Hindlimb muscle (tissue), 1 donor: ENCODE measurements at regions not wholly inside any gene's neighbourhood (a gene's known extent, or its start where the extent isn't known, plus 50 kb on each side); places are given as distances from the start of the nearest gene placed in this dataset.
"Not testable (repeated sequence)": the region's sequence is repeated elsewhere in the genome, so short reads cannot be mapped to it uniquely, and the experiment has no call there.

Source experiments
- DNase-seq: peaks from one replicate; pipeline ENCODE4 v3.0.0-alpha.2; 2013

DNA sequence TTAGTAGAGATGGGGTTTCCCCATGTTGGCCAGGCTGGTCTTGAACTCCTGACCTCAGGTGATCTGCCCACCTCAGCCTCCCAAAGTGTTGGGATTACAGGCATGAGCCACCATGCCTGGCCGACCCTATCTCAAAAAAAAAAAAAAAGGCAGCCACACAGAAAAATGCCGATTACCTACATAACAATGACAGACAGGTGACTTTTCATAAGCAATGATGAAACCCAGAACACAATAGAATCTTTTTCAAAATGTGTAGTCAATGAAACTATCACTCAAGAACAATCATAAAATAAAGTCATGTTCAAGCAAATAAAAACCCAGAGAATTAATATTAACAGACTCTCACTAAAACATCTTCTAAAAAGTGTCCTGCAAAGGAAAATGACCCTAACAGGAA lies 135.6 kb upstream of the MVB12B start:
- not testable (repeated sequence) for DNase-seq

DNA sequence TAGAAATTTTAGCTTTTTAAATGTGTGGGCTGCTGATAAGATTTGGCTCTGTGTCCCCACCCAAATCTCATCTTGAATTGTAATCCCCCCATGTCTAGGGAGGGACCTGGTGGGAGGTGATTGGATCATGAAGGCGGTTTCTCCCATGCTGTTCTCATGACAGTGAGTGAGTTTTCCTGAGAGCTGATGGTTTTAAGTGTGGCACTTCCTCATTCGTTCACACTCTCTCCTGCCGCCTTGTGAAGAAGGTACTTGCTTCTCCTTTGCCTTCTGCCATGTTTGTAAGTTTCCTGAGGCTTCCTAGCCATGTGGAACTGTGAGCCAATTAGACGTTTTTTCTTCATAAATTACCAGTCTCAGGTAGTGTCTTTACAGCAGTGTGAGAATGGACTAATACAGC lies 127.8 kb upstream of the MVB12B start:
- no peak for DNase-seq

DNA sequence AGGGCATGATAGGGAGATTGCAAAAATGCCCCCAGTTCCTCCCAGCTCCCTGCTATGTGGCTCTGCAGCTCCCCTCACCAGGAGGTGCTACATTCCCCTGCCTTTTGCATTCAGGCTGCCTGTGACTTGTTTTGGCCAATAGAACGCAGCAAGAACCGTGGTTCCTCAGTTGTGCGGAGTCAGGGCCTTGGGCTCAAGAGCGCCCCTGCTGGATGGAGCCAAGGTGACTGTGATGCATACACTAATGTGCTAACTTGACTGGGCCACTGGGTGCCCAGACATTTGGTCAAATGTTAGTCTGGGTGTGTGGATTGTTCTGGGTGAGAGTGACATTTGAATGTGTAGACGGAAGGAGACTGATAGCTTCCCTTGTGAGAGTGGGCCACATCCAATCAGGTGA lies 123.3 kb upstream of the MVB12B start:
- no peak for DNase-seq

DNA sequence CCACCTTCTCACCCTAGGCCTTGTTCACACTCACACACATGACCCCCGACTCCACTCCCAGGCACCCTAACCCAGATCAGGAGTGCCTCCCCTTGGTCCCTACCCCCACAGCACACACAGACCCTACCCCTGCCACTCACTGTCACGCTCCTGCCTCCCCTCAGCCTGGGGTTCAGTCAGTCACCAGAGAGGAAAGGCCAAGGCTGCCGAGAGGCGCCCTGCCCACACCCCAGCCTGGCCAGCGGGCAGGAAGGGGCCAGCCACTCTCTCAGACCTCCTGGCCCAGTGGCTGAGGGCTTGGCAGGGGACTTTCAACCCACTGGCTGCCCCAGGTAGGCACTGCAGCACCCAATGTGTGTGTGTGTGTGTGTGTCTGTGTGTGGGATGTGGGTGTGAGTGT lies 122.4 kb upstream of the MVB12B start:
- DNase-seq: no peak

DNA sequence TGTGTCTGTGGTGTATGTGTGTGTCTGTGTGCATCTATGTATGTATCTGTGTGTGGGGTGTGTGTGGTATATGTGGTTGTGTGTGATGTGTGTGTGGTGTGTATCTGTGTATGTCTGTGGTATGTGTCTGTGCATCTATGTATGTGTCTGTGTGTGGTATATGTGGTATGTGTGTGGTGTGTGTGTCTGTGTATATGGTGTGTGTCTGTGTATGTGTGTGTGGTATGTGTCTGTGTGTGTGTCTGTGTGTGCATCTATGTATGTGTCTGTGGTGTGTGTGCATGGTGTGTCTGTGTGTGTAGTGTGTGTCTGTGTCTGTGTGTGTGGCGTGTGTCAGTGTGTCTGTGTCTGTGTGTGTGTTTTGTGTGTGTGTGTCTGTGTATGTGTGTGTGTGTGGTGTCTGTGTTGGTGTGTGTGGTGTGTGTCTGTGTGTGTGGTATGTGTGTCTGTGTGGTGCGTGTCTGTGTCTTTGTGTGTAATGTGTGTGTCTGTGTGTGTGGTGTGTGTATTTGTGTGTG lies 121.9 kb upstream of the MVB12B start:
- no peak for DNase-seq

DNA sequence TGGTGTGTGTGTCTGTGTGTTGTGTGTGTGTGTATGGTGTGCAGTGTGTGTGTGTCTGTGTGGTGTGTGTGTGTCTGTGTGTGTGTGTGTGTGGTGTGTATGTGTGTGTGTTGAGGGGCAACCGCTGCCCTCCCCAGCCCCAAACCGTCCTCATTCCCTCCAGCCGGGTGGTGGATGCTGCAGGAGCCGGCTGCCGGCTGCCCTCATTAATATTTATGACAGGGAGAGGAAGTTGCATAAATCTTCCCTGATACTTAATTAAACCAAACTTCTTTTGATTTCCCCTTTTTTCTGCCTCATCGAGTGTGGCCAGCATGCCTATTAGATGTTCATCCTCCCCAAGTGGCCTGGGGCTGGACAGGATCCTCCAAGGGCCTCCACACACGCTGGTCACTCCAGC lies 121.4 kb upstream of the MVB12B start:
- DNase-seq: no peak

DNA sequence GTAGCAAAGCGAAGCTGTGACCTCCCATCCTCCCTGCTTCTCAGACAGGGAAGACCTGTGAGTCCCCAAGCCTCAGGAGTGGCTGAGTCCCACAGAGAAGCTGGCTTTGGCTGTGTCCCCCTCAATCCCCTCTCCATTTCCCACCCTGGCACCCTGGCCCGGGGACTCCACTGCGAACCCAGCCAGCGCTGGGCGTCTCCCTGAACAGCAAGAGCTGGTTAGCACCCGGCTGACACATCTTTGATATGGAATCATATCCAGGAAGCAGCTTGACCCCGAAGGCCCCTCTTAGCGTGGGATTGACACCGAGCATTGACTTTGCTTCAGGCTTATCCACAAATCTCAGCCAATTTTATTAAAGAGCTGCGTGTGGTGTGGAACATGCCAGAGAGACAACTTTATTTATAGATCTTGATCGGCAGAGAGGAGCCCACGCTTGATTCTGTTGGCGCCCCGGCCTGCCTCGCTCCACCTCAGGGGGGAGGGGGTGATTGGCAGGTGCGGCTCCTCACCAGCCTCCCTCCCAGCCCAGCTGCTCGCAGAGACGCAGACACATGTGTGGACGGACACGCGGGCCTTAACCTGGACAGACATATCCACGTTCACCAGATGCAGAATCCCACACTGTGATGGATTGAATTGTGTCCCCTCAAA lies 120.7 kb upstream of the MVB12B start:
- no peak for DNase-seq

DNA sequence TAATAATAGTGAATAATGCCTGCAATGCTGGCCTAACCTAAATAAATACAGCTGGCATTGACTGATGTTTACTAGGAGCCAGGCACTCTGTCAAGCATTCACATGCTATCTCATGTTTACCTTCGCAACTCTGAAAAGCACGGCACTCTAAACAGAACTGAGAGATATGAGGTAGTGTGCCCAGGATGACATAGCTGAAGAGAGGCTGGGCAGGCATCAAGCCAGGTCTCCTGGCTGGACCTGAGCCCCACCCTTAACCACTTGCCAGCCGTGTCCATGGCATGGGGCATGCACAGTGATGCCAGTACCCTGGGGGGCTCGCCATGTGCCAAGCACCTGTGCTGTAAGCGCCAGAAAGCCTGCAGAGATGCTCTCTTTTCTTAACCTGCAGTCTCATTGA lies 119.4 kb upstream of the MVB12B start:
- no peak for DNase-seq

DNA sequence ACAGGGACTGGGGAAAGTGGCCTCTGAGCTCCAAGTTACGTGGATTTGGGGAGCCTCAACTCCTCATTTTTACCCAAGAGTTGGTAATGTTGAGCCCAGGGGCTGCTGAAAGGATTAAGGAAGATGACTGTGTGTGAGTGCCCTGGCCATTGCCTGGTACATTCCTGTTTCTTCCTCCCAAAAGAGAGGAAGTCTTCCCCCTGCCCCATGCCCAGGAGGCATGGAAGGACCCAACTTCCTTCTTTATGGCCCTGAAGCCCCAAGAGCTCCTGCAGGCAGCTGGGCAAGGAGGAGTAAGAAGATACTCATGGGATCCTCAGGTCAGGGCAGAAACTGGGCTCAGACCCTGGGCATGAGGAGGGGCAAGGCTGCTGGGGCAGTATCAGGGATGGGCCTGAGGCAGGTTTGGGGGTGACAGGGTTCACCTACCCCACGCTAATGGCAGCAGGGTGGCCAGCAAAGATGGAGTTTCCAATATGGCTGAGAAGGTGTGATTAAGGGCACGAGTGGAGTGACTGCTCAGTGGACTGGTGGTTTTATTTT lies 118.3 kb upstream of the MVB12B start:
- DNase-seq: no peak

DNA sequence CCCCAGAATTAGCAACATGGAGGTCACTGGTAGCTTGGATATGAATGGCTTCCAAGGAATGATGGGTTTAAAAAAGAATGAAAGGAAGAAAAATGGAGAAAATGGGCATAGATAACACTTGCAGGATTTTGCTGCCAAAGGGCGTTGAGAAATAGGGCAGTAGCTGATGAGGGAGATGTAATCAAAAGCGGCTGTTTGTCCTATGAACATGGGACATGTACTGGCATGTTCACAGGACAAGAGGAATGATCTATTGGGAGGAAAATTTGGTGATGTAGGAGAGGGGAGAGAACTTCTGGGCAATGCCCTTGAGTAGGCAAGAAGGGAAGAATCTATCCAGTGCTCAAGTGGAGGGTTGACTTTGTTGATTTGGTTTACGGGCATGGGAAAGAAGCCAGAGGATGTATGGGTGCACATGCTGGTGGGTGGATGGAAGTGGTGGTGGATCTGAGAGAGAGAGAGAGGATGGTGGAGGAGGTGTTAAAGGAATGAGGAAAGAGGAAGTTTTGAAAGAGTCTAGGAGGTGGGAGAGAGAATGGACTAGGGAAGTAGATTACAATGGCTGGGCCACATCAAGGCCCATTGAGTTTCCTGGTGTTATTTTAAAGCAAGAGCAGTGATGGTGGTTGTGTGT lies 115.1 kb upstream of the MVB12B start:
- no peak for DNase-seq

DNA sequence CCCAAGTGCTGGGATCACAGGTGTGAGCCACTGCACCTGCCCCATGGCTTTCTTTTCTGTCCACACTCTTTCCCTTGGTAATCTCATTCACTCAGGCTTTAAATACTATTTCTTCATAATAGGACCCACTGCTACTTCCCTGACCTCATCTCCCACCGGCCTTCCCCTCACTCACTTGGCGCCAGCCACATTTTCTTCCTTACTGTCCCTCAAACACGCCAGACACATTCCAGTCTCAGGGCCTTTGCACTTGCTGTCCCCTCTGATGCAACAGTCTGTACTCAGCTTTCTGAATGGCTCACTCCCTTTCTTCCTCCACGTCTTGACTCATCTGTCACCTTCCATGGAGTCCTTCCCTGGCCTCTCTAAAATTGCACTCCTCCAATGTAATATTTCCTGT lies 111.1 kb upstream of the MVB12B start:
- no peak for DNase-seq

DNA sequence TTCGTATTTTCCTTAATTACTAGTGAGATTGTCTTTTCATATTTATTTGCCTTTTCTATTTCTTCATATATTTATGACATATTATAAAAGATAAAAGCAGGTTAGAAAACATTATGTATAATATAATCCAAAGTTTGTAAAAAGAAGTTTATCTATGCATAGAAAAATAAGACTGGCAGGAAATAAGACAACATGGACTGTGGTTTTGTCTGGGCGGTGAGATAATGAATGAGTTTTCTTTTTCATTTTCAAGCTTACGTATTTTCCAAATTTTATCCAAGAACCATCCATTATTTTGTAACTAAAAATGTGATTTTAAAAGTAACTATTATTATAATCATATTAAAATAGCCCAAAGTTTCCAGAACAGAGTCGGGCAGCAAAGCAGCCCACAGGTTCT lies 109.8 kb upstream of the MVB12B start:
- DNase-seq: no peak

DNA sequence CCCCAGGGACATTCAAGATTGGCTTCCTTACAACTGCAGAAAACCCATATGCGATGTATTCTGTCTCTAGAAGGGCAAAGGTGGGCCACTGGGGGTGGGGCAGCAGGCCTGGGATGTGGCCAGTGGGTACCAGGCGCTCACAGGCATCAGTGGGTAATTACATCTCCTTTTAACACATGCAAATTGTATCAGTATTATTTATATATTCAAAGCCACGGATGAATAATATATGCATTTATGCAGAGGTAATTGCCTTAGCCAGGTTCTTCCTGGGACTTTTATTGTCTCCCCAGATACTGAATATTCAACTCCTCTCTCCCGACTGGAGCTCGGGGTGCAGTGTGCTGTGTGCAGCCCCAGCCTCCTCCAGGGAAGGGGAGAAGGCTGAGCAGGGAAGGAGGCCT lies 109.4 kb upstream of the MVB12B start:
- no peak for DNase-seq

DNA sequence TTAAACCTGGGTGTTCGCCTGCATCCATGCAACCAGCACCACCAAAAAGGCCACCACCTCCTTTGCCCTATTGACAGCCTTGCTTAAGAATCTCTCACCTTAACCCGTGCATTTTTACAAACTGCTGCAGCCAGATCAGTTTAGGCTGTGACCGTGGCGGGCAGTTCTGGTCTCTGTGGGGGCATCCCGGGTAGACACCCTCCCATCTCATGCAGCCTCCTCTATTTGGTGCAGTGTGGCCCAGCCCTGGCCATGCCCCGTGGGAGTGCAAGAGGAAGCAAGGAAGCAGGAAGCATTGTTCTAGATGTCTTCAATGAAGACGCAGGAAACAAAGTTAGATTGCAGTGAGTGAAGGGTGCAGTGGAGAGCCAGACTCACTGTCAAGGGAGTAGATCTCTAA lies 108.8 kb upstream of the MVB12B start:
- no peak for DNase-seq

DNA sequence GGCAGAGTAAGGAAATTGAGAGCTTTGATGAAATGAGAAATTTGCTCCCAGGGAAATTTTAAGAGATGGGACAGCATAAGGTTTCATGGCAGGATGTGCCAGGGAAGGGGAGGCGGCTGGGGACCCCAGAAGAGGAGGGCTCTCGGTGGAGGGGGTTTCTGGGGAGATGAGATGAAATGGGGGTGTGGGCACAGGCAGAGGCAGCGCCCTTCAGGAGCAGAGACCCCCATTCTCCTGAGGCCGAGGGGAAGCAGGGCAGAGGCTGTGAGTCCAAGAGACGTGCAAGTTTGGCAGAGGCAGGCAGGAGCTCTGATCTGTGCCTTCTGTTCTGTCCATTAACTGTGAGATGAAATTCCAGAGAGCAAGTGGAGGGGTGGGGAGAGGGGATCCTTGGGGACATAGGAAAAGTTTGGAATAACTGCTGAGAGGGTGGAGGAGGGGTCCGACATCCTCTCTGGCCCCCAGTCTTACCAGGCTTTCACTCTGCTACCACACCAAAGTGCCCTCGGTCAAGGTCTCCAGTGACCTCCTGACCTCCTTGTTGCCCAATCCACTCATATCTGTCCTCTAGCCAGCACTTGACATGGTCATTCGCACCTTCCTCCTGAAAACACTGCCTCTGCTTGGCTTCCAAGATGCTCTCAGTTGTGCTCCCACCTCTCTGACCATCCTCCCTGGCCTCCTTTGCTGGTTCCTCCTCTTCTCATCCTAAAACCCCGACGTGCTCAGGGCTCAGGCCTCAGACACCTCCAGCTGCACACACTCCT lies 108.1 kb upstream of the MVB12B start:
- no peak for DNase-seq

DNA sequence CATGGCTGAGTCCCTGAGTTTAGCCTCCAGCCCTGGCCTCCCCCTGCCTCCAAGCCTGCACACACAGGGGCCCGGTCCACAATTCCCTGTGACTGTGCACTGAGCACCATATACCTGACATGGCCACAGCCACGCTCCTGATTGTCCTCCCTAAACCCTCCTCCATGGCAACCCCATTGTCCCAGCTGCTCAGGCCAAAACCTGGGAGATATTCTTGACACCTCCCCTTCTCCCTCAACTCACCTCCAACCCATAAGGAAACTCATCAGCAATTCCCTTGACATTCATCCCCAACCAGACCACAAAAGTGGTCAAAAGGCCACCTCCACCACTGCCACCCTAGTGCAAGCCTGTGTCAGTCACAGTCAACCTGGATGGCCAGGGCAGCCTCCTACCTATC lies 107.5 kb upstream of the MVB12B start:
- DNase-seq: no peak

DNA sequence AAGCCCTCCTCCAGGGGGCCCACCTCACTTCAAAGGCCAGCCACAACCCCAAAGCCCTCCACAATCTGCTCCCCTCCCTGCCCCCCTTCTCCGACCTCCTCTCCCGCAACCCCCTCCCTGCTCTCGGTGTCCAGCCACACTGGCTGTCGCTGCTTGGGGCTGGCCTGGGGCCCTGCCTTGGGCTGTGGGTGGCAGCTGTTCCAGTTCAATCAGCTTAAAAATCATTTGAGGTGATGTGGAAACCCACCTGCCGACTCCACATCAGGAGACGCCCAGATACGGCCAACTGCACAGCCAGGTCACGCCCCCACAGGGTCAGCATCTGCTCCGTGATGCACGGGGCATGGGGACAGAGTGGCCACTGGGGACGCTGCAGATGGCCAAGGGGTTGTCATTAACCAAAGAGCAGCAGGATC lies 107.0 kb upstream of the MVB12B start:
- DNase-seq: no peak

DNA sequence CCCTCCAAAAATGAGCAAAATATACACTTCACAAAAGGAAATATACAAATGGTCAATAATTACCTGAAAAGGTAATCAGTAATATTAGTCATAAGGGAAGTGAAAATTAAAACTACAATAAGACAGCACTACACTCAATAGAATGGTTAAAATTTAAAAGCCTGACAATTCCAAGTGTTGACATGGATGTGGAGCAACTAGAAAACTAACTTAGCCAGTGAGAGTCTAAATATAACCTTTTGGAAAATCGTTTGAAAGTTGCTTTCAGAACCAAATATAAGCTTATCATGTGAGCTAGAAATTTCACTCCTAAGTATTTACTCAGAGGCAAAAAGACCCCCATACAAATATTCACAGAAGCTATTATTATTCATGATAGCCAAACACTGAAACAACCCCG lies 105.1 kb upstream of the MVB12B start:
- DNase-seq: no peak

DNA sequence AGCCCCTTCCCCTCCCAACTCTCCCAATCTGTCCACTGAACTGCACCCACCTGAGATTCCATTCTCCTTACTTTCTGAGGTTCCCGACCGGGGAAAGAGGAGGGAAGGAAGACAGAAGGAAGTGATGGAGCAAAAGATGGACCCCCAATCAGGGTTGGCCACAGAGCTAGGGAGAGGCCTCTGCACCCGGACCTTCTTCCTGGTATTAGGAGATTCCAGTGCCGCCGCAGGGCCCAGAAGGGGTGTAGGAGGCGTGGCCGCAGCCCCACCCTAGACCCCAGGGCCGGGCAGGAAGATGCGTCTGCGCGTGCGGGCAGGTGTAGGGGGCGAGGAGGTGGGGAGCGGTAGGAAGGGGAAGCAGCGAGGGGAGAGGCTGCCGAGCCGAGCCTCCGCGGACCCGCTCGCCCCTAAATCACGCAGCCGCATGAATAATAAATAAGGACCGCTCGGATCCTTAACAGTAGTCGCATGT lies 104.2 kb upstream of the MVB12B start:
- DNase-seq: no peak

DNA sequence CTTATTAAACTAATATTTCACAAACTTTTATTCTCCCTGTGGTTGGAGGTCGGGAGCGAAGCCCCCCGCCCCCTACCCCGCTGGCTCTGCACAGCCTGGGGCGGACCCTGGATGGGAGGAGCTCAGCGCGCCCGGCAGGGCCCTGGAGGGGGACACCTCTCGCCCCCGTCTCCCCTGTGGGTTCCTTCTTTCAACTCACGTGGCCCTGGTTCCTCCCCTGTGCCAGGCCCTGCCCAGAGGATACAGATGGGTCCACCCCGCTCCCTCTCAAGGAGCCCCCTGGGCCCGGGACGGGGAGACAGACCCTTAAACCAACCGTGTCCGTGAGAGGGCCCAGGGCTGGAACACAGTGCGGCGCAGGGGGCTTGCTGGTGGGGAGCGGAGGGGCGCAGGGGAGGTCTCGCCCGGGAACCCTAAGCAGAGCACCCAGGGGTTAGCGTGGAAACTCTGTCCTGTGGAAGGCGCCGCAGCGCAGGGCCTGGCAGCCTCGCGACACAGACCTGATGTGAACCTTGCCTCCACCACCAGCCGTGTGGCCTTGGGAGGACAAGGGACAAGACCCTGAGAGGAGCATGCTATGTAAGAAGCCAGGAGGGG lies 103.7 kb upstream of the MVB12B start:
- DNase-seq: no peak

DNA sequence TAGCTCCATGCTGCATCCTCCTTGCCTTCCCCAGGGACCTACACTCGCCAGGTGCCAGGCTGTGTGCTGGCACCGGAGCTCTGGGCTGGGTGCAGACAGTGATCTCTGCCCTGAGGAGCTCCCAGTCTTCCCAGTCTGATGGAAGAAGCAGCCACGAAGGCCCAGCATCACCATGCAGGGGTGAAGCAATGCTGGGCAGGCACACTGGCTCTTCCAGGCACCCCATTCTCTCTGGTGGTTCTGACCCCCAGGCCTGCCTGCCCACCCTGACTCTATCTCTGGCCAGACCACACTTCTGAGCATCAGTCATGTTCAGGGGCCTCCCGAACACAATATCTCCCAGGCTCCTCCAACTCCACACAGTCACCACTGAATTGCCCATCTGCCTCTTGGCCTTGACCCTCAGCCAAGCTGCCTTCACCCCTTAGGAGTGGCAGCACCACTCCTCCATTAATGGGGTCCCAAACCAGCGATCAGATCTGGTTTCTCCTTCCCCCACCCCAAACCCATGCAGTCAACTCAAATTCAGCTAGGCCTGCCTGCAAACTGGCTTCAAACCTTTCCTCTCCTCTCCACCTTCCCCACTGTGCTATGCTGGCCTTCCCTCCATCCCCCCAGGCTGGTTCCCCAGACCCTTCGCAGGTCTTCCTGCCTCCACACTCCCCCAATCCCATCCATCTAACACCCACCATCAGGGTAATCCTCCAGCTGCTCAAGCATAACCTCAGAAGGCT lies 102.7 kb upstream of the MVB12B start:
- no peak for DNase-seq
